Stimulated activated memory B cell treated with anti-CD40 and anti-IgM and Interleukin-4, amounts not matched to agents 10 μg/mL and 1 μg/mL and 100 μg/mL, for 72 hours (primary cell): ENCODE measurements at regions not wholly inside any gene's neighbourhood (a gene's known extent, or its start where the extent isn't known, plus 50 kb on each side); places are given as distances from the start of the nearest gene placed in this dataset.
"Not testable (repeated sequence)": the region's sequence is repeated elsewhere in the genome, so short reads cannot be mapped to it uniquely, and the experiment has no call there.

ENCODE experiments used
- ATAC-seq: fragments of 150-1000 bp; cut with Tn5 transposase; 2 replicates; pipeline ENCODE4 v1.10.0; 2021
- H3K27ac Mint-ChIP-seq: one replicate; pipeline ENCODE4 v1.8.0; 2022; ENCODE audit warnings: mild to moderate bottlenecking, mixed read lengths
- H3K27me3 Mint-ChIP-seq: one replicate; pipeline ENCODE4 v1.8.0; 2022; ENCODE audit warnings: mixed read lengths
- H3K36me3 Mint-ChIP-seq: one replicate; pipeline ENCODE4 v1.8.0; 2022; ENCODE audit warnings: mixed read lengths
- H3K4me1 Mint-ChIP-seq: one replicate; pipeline ENCODE4 v1.8.0; 2022; ENCODE audit warnings: mixed read lengths
- H3K4me3 Mint-ChIP-seq: one replicate; pipeline ENCODE4 v1.8.0; 2022; ENCODE audit warnings: mild to moderate bottlenecking, moderate library complexity, mixed read lengths
- H3K9me3 Mint-ChIP-seq: one replicate; pipeline ENCODE4 v1.8.0; 2022; ENCODE audit warnings: mixed read lengths

DNA sequence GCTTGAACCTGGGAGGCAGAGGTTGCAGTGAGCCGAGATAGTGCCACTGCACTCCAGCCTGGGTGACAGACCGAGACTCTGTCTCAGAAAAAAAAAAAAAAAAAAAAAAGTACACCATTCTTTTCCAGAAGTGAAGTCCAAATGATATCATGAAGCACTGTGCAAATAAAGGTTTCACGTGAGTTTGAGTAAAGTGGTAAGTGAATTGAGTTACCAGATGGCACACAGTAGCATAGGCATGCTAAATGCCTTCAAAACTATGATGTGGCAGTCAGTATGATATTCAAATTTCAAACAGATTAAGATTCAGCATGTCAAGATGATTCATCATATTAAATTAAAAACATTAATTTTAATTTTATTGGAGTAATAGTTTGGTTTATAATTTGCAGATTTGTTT lies 195.2 kb downstream of the TAF11L14 start:
- ATAC-seq: no peak
- no peaks in the 10 kb centered on the region for H3K4me1 Mint-ChIP-seq
- H3K9me3 Mint-ChIP-seq: no peaks in the 10 kb centered on the region
- H3K36me3 Mint-ChIP-seq: no peaks in the 10 kb centered on the region
- no peak overlapping the region for H3K4me3 Mint-ChIP-seq
- no peak overlapping the region for H3K27ac Mint-ChIP-seq
- H3K27me3 Mint-ChIP-seq: no peaks in the 10 kb centered on the region

DNA sequence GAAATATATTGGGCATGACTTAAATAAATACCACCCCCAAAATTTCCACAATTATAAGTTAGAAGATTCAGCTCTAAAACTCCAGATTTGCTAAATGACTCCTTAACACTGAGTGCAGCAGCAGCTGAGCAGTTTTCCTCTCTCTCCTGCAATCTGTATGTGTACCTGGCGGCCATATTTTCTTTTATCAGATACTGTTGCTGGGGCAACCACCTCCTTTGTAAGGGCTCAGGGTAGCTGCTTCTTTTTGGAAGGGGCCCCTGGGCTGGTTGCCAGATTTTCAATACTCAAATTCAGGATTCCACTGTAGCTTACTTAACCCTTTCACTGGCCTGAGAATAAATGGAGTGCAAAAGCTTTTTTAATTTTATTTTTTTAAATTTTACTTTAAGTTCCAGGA lies 197.0 kb downstream of the TAF11L14 start:
- Mint-ChIP-seq H3K4me1 (no peaks in the 10 kb centered on the region), H3K27ac (no peak overlapping the region), H3K9me3 (peaks cover 2% of the 10 kb centered on the region), H3K4me3 (no peak overlapping the region), H3K27me3 (no peaks in the 10 kb centered on the region), H3K36me3 (no peaks in the 10 kb centered on the region)
- ATAC-seq: no peak

DNA sequence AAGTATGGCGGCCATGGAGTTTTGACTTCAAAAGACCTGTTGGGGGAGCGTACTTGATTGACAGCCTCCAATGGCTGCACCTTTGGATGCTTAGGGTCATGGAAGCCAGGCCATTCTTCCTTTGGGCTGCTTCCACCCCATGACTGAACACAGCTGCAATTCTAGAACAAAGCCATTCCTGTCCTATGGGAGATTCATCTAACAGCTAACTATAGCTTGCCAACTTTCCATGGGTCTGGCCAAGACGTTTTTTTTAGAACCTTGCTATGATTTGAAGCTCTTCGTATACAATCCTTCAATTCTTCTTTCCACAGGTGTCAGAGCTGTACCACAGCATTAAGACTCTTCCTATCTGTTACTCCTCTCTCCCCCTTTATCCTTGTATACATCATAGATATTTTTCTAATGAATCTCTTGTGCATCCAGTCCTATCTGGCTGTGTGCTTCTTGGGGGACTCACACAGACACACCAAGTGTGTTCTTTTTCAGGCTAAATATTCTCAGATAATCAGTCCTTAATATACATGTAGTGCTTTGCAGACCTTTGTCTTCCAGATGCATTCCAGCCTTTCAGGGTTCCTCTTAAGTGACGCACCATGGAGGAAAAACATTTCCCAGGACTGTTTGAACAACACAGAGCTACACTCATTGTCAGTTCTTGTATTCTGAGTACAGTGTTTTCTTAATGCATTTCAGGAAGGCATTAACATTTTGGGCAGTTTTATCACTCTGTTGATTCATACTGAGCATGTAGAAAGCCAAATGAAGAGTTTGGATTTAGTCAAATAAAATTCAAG lies 198.9 kb downstream of the TAF11L14 start:
- Mint-ChIP-seq H3K36me3 (no peaks in the 10 kb centered on the region), H3K4me3 (no peak overlapping the region), H3K27ac (no peak overlapping the region), H3K4me1 (no peaks in the 10 kb centered on the region), H3K9me3 (peaks cover 11% of the 10 kb centered on the region), H3K27me3 (peaks cover 12% of the 10 kb centered on the region)
- no peak for ATAC-seq

DNA sequence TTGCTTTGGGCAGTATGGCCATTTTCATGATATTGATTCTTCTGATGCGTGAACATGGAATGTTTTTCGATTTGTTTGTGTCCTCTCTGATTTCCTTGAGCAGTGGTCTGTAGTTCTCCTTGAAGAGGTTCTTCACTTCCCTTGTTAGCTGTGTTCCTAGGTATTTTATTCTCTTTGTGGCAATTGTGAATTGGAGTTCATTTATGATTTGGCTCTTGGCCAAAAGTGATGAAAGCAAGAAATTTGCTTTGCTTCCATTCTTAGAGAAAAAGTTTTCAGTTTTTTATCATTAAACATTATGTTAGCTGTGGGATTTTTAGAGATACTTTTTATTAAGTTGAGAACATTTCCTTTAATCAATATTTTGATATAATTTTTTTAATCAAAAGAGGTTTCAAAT lies 203.5 kb downstream of the TAF11L14 start:
- H3K4me3 Mint-ChIP-seq: no peak overlapping the region
- H3K4me1 Mint-ChIP-seq: no peaks in the 10 kb centered on the region
- no peak for ATAC-seq
- H3K9me3 Mint-ChIP-seq: peaks cover 15% of the 10 kb centered on the region
- no peaks in the 10 kb centered on the region for H3K36me3 Mint-ChIP-seq
- no peak overlapping the region for H3K27ac Mint-ChIP-seq
- peaks cover 12% of the 10 kb centered on the region for H3K27me3 Mint-ChIP-seq

DNA sequence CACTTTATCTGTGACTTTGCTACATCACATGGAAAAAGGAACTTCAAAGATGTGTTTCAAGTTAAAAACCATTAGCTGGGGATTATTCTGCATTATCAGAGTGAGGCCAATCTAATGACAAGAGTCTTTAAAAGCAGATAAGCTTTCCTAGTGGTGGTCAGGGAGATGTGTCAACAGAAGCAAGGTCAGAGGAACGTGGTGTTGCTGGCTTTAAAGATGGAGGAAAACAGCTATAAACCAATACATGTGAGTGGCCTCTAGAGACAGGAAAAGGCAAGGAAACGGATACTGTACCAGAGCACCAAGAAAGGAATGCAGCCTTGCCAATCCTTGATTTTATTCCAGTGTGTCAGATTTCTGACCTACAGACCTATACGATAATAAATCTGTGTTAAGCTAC lies 204.2 kb downstream of the TAF11L14 start:
- Mint-ChIP-seq H3K9me3 (peaks cover 18% of the 10 kb centered on the region), H3K27me3 (peaks cover 12% of the 10 kb centered on the region), H3K4me3 (no peak overlapping the region), H3K36me3 (no peaks in the 10 kb centered on the region), H3K27ac (no peak overlapping the region), H3K4me1 (no peaks in the 10 kb centered on the region)
- ATAC-seq: no peak

DNA sequence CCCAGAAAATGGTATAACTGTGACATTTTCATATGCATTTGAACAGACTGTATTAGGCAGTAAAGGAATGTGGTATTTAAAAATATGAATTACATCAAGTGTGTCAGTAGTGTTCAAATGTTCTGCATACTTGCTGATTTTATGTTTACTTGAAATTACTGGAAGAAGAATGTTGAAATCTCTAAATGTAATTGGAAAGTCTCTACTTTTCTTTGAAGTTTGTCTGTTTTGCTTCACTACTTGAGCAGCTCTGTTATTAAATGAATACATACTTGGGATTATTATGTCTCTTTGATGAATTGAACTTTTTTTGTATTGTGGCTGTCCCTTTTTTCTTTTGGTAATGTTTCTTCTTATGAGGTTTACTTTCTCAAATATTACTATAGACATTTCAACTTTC lies 205.6 kb downstream of the TAF11L14 start:
- no peak overlapping the region for H3K4me3 Mint-ChIP-seq
- ATAC-seq: no peak
- no peaks in the 10 kb centered on the region for H3K4me1 Mint-ChIP-seq
- peaks cover 12% of the 10 kb centered on the region for H3K27me3 Mint-ChIP-seq
- no peaks in the 10 kb centered on the region for H3K36me3 Mint-ChIP-seq
- H3K27ac Mint-ChIP-seq: no peak overlapping the region
- H3K9me3 Mint-ChIP-seq: peaks cover 18% of the 10 kb centered on the region

DNA sequence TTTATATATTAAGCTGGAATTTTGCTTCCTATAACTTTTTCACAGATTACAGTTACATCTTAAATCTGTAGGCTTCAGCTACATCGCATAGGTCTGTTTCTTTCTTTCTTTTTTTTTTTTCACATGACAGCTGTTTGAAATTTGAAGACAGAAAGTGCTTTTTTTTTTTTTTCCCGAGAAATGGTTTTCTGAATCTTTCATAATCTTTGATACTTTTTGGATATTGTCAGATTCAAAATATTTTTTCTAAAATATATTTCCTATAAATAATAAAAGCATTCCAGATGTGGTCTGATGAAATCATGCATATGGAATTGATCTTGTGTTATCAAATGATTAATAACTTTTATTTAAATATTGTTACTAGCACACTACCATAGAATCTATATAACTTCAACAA lies 212.2 kb downstream of the TAF11L14 start:
- Mint-ChIP-seq H3K4me1 (no peaks in the 10 kb centered on the region), H3K27me3 (no peaks in the 10 kb centered on the region), H3K36me3 (no peaks in the 10 kb centered on the region), H3K4me3 (no peak overlapping the region), H3K27ac (no peak overlapping the region), H3K9me3 (peaks cover 10% of the 10 kb centered on the region)
- ATAC-seq: no peak

DNA sequence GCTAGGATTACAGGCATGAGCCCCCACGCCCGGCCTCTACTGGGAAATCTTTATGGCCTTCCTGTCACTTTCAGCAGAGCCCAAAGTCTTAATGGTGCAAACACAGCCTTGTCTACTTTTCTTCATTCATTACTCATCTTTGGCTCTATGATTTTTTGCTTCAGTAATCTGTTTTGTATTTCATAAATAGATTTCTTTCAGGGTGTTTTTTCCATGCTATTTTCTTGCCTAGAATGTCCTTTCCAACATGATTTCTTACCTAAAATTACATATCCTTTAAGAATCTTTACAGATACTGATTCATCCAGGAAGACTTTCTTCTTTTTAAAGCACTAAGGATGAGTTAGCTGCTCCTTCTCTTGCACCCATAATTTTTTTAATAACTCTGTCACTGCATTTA lies 213.0 kb downstream of the TAF11L14 start:
- ATAC-seq: no peak
- Mint-ChIP-seq H3K27me3 (no peaks in the 10 kb centered on the region), H3K27ac (no peak overlapping the region), H3K9me3 (peaks cover 6% of the 10 kb centered on the region), H3K4me3 (no peak overlapping the region), H3K36me3 (no peaks in the 10 kb centered on the region), H3K4me1 (no peaks in the 10 kb centered on the region)

DNA sequence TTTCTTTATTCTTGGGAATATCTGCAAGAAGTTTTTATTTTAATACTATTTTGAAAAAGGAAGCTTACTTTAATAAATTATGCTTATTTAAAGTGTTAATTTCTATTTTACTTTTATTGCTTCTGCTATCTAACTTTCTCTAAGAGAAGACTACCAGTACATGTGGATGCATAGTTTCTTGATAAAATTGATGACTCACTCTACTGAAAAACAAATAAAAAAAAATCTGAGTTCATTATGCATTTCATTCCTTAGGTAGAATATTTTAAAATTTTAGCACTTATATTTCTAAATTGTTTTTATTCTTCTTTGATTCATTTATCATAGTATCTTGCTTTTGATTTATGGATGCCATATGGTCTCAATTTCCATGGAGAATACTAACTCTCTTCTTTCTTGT lies 217.9 kb downstream of the TAF11L14 start:
- Mint-ChIP-seq H3K27me3 (no peaks in the 10 kb centered on the region), H3K36me3 (no peaks in the 10 kb centered on the region), H3K27ac (no peak overlapping the region), H3K4me3 (no peak overlapping the region), H3K9me3 (peaks cover 3% of the 10 kb centered on the region), H3K4me1 (no peaks in the 10 kb centered on the region)
- no peak for ATAC-seq

DNA sequence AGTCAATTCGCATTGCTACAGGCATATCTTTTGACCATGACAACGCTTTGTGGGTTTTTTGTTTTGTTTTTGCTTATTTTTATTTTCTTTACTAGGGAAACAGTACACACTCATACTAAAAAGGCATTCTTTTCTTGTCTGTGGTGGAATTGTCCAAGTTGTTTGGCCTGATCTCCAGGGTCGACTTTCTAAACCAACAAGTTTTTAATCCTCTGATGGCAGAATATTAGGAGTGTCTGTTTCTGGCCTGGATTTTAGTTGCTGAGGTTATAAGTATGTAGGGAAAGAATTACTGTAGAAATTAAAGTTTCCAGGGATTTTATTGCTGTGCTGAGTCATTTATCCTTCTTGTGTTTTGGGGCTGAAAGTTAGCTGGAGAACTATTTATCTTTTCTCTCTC lies 218.5 kb downstream of the TAF11L14 start:
- Mint-ChIP-seq H3K36me3 (no peaks in the 10 kb centered on the region), H3K4me3 (no peak overlapping the region), H3K9me3 (peaks cover 3% of the 10 kb centered on the region), H3K27me3 (no peaks in the 10 kb centered on the region), H3K4me1 (no peaks in the 10 kb centered on the region), H3K27ac (no peak overlapping the region)
- no peak for ATAC-seq

DNA sequence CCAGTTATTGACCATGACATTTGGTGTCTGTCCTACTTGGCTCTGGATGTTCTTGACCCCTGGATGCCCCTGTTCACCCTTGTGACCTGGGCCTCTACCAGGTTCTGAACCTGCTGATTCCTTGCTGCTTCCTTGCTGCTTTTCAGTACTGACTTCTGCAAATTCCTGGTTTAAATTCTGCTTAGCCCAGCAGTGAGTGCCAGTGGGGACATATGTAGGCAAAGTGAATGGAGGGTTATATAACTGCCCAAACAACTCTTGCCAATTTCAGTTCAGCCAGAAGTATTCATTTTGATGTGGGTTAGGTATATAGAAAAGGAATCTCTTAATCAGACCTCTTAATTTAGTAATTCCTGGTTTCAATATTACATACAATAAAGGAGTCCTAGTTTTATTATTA lies 220.6 kb downstream of the TAF11L14 start:
- no peaks in the 10 kb centered on the region for H3K9me3 Mint-ChIP-seq
- ATAC-seq: no peak
- no peak overlapping the region for H3K27ac Mint-ChIP-seq

DNA sequence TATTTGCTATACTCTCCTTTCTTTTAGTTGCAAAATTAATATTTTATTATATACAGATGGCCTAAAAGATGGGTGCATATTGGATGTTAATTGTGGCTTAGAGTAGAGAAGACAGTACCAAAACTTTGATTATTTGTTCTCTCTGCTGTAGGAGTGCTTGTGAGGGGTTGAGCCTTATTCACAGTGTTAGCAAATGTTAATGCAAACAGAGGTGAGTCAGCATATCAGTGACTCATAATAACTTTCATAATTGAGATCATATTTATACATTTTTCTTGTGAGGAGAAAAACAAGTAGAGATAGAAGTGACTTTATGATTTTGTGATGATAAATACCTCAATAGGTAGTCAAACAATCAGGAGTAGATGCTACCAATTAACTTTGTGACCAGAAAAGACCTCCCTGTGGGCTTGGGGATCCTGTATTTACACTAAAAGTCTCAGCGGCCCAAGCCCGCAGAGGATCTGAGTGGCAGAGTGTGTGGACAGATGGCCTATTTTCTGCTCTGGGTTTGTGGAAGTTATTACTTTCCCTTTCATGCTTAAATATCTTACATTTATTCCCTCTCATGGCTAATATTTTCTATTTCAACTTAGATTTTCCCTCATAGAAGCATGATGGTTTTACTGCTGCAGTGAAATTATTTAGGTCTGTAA lies 226.5 kb downstream of the TAF11L14 start:
- no peaks in the 10 kb centered on the region for H3K36me3 Mint-ChIP-seq
- ATAC-seq: no peak
- peaks cover 2% of the 10 kb centered on the region for H3K9me3 Mint-ChIP-seq
- H3K4me1 Mint-ChIP-seq: no peaks in the 10 kb centered on the region
- H3K27me3 Mint-ChIP-seq: no peaks in the 10 kb centered on the region
- H3K27ac Mint-ChIP-seq: no peak overlapping the region
- H3K4me3 Mint-ChIP-seq: no peak overlapping the region

More for the DNA sequence above, 220.6 kb downstream of the TAF11L14 start:
- Mint-ChIP-seq H3K27me3 (no peaks in the 10 kb centered on the region), H3K4me3 (no peak overlapping the region), H3K36me3 (no peaks in the 10 kb centered on the region), H3K4me1 (no peaks in the 10 kb centered on the region)

DNA sequence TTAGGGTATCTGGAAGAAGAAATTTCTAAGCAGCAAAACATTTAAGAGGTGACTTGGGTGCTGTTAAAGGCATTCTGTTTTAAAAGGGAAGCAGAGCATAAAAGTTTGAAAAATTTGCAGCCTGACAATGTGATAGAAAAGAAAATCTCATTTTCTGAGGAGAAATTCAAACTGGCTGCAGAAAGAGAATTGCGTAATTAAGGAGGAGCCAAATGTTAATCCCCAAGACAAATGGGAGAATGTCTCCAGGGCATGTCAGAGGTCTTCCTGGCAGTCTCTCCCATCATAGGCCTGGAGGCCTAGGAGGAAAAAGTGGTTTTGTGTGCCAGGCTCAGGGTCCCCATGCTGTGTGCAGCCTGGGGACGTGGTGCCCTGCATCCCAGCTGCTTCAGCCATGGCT lies 230.6 kb downstream of the TAF11L14 start:
- H3K4me3 Mint-ChIP-seq, ATAC-seq, H3K4me1 Mint-ChIP-seq, H3K36me3 Mint-ChIP-seq, H3K27me3 Mint-ChIP-seq, H3K9me3 Mint-ChIP-seq, H3K27ac Mint-ChIP-seq: not testable (repeated sequence)

DNA sequence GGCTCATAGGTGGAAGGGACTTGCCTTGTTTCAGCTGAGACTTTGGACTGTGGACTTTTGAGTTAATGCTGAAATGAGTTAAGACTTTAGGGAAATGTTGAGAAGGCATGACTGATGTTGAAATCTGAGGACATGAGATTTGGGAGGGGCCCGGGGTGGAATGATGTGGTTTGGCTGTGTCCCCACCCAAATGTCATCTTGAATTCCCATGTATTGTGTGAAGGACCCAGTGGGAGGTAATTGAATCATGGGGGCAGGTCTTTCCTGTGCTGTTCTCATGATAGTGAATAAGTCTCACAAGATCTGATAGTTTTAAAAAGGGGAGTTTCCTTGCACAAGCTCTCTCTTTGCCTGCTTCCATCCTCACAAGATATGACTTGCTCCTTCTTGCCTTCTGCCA lies 231.7 kb downstream of the TAF11L14 start:
- not testable (repeated sequence) for H3K27me3 Mint-ChIP-seq, H3K27ac Mint-ChIP-seq, H3K4me3 Mint-ChIP-seq, H3K4me1 Mint-ChIP-seq, ATAC-seq, H3K36me3 Mint-ChIP-seq, H3K9me3 Mint-ChIP-seq

DNA sequence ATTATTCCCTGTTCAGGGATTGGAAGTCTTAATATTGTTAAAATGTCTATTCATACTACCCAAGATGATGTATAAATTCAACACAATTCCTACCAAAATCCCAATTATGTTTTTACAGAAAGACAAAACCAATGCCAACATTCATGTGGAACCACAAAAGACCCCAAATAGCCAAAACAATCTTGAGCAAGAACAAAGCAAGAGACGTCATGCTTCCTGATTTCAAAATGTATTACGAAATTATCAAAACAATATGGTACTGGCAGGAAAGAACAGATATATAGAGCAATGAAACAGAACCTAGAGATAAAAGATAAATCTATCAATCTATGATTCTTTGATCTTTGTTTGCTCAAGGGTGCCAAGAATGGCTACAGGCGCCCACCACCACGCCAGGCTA lies 237.9 kb downstream of the TAF11L14 start:
- Mint-ChIP-seq H3K36me3 (no peaks in the 10 kb centered on the region), H3K27ac (no peak overlapping the region), H3K9me3 (no peaks in the 10 kb centered on the region), H3K27me3 (no peaks in the 10 kb centered on the region), H3K4me1 (no peaks in the 10 kb centered on the region), H3K4me3 (no peak overlapping the region)
- no peak for ATAC-seq

DNA sequence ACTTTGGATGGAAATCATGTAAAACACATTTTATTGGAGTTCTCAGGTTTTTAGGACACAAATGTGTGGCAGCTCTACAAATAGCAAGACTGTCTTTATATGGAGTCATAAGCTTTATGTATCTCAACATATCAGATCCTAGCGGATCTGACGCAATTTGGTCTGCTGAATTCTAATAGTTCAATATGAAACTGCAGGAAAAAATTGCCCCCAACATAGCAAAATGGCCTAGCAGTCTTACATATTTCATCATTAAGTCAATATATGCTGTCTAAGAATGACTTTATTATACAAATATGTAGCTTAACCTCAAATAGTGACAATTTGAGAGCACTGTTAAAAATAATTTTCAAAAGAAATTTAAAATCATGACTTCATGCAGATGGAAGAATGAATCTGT lies 244.3 kb downstream of the TAF11L14 start:
- H3K9me3 Mint-ChIP-seq: no peaks in the 10 kb centered on the region
- H3K4me1 Mint-ChIP-seq: no peaks in the 10 kb centered on the region
- ATAC-seq: no peak

More for the DNA sequence above, 244.3 kb downstream of the TAF11L14 start:
- no peaks in the 10 kb centered on the region for H3K27me3 Mint-ChIP-seq
- no peaks in the 10 kb centered on the region for H3K36me3 Mint-ChIP-seq
- no peak overlapping the region for H3K4me3 Mint-ChIP-seq
- no peak overlapping the region for H3K27ac Mint-ChIP-seq
